Chondrocyte (in vitro differentiated cells): ENCODE measurements at regions not wholly inside any gene's neighbourhood (a gene's known extent, or its start where the extent isn't known, plus 50 kb on each side); places are given as distances from the start of the nearest gene placed in this dataset.
"Not testable (repeated sequence)": the region's sequence is repeated elsewhere in the genome, so short reads cannot be mapped to it uniquely, and the experiment has no call there.

ENCODE experiments used
- DNase-seq: peaks from one replicate; pipeline ENCODE4 v3.0.0; 2021; ENCODE audit warnings: mixed read lengths, low spot score
- H3K27ac Mint-ChIP-seq: one replicate; pipeline ENCODE4 v1.8.0; 2021; ENCODE audit warnings: mild to moderate bottlenecking, moderate library complexity, mixed read lengths; ENCODE audit not compliant: unreplicated experiment
- H3K27me3 Mint-ChIP-seq: 2 replicates; pipeline ENCODE4 v1.8.0; 2021; ENCODE audit warnings: low read depth, mixed read lengths
- H3K36me3 Mint-ChIP-seq: 2 replicates; pipeline ENCODE4 v1.8.0; 2021; ENCODE audit warnings: low read depth, mixed read lengths
- H3K4me1 Mint-ChIP-seq: 2 replicates; pipeline ENCODE4 v1.8.0; 2021; ENCODE audit warnings: low read depth, mild to moderate bottlenecking, mixed read lengths
- H3K4me3 Mint-ChIP-seq: one replicate; pipeline ENCODE4 v1.8.0; 2021; ENCODE audit warnings: mild to moderate bottlenecking, moderate library complexity, mixed read lengths; ENCODE audit not compliant: unreplicated experiment
- H3K9me3 Mint-ChIP-seq: 2 replicates; pipeline ENCODE4 v1.8.0; 2021; ENCODE audit warnings: low read depth, mixed read lengths
- CTCF ChIP-seq: fragments of 200-600 bp; sonication (generic); IDR thresholded peaks from 2 replicates; pipeline ENCODE4 v1.5.0; 2021; ENCODE audit warnings: antibody characterized with exemption, mild to moderate bottlenecking, moderate library complexity

- H3K9me3 Mint-ChIP-seq, result no peaks in the 10 kb centered on the region
- H3K27ac Mint-ChIP-seq, result no peak overlapping the region
- DNase-seq, result no peak
- H3K4me3 Mint-ChIP-seq, result no peak overlapping the region
- no peaks in the 10 kb centered on the region for H3K36me3 Mint-ChIP-seq
- TF ChIP-seq CTCF, result no peak
- no peaks in the 10 kb centered on the region for H3K4me1 Mint-ChIP-seq
- peaks cover 5% of the 10 kb centered on the region for H3K27me3 Mint-ChIP-seq
These were observed 57.7 kb upstream of the CSRP2 start for GRCh38 chr12:76936275-76937193.

- H3K4me3 Mint-ChIP-seq, DNase-seq, H3K27ac Mint-ChIP-seq, H3K36me3 Mint-ChIP-seq, H3K27me3 Mint-ChIP-seq, H3K9me3 Mint-ChIP-seq, H3K4me1 Mint-ChIP-seq: not testable (repeated sequence)
These were observed 54.6 kb upstream of the CSRP2 start for GRCh38 chr12:76933392-76933791.

GRCh38 chr12:76929499-76929898, 50.7 kb upstream of the CSRP2 start:
- no peak overlapping the region for H3K4me3 Mint-ChIP-seq
- no peak overlapping the region for H3K27ac Mint-ChIP-seq
- no peaks in the 10 kb centered on the region for H3K36me3 Mint-ChIP-seq
- H3K27me3 Mint-ChIP-seq, result peaks cover 8% of the 10 kb centered on the region
- DNase-seq, result no peak
- no peak for TF ChIP-seq CTCF
- H3K4me1 Mint-ChIP-seq, result peaks cover 5% of the 10 kb centered on the region
- H3K9me3 Mint-ChIP-seq, result no peaks in the 10 kb centered on the region
